HFF-Myc (cell line): ENCODE measurements at regions not wholly inside any gene's neighbourhood (a gene's known extent, or its start where the extent isn't known, plus 50 kb on each side); places are given as distances from the start of the nearest gene placed in this dataset.

ENCODE experiments used
- DNase-seq: peaks from one replicate; pipeline ENCODE4 v3.0.0-alpha.2; 2011; ENCODE audit warnings: low read depth; ENCODE audit errors: extremely low read depth
- H3K4me3 ChIP-seq: replicated peaks from 2 replicates; pipeline ENCODE4 v1.5.1; 2011; ENCODE audit warnings: low read depth, mild to moderate bottlenecking, control low read depth, low read length
- TF ChIP-seq, protein P1 (sequence below): IDR thresholded peaks from 2 replicates; pipeline ENCODE4 v1.5.1; 2012; ENCODE audit warnings: mild to moderate bottlenecking, low read depth, low read length, control low read depth; ENCODE audit errors: missing control alignments

DNA sequence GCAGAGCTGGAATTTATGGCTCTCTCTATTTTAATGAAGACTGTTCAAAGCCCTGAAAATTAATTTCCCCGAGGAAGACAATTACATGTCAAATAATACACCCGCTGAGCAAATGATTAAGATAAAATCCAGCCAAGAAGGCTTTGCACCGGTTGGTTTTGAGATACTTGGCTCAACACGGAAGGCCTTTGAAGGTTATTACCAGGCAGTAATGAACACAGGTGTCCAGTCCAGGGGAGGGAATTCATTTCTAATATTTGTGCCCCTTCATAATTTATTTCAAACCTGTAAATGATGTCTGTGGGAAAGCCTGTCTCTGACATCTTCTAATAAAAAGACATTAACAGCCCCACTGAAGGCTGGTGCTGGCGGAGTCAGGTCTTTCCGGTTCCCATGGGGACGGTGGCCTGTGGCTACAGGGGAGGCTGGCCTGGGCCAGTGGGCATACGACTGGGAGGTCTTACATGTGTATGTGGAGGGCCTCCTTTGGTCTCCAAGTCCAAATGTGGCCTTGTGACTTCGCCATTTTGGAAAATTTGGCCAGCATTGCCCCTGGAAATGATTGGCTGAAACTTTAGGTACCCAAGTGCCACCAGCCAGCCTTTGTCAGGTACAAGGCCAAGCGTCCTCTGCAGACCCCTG lies 49.9 kb upstream of the IQSEC1 start:
- TF ChIP-seq, protein P1, sequence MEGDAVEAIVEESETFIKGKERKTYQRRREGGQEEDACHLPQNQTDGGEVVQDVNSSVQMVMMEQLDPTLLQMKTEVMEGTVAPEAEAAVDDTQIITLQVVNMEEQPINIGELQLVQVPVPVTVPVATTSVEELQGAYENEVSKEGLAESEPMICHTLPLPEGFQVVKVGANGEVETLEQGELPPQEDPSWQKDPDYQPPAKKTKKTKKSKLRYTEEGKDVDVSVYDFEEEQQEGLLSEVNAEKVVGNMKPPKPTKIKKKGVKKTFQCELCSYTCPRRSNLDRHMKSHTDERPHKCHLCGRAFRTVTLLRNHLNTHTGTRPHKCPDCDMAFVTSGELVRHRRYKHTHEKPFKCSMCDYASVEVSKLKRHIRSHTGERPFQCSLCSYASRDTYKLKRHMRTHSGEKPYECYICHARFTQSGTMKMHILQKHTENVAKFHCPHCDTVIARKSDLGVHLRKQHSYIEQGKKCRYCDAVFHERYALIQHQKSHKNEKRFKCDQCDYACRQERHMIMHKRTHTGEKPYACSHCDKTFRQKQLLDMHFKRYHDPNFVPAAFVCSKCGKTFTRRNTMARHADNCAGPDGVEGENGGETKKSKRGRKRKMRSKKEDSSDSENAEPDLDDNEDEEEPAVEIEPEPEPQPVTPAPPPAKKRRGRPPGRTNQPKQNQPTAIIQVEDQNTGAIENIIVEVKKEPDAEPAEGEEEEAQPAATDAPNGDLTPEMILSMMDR = no peak
- DNase-seq = no peak
- H3K4me3 ChIP-seq = no peak overlapping the region
